GM12878 (cell line): ENCODE measurements at regions not wholly inside any gene's neighbourhood (a gene's known extent, or its start where the extent isn't known, plus 50 kb on each side); places are given as distances from the start of the nearest gene placed in this dataset.

Experiments
- CTCF ChIP-seq, 3 experiments: IDR thresholded peaks in 2 of 3; conservative IDR thresholded peaks in 1 of 3; 2 replicates each; pipeline ENCODE4 v1.5.1; 2011; ENCODE audit warnings: low read depth in 3 of 3, low read length in 3 of 3, mild to moderate bottlenecking in 3 of 3, control low read depth in 2 of 3, moderate library complexity in 2 of 3, inconsistent platforms in 1 of 3, mixed read lengths in 1 of 3; ENCODE audit not compliant: control insufficient read depth in 2 of 3, insufficient read depth in 1 of 3; ENCODE audit errors: extremely low read depth in 1 of 3
- RFX5 ChIP-seq: IDR thresholded peaks from 2 replicates; pipeline ENCODE4 v1.6.1; 2011; ENCODE audit warnings: low read depth, low read length, improper control_type of control experiment
- SUPT20H ChIP-seq: IDR thresholded peaks from 2 replicates; pipeline ENCODE4 v1.6.1; 2011; ENCODE audit warnings: low read depth, mild to moderate bottlenecking, low read length, moderate library complexity, borderline replicate concordance; ENCODE audit not compliant: control insufficient read depth
- ZNF274 ChIP-seq: IDR thresholded peaks from one replicate; pipeline ENCODE4 v1.8.0; 2011; ENCODE audit not compliant: insufficient read length, insufficient read depth

GRCh38 chr12:24573621-24574020 lies 375.3 kb downstream of the BCAT1 start:
- TF ChIP-seq RFX5, result no peak
- no peak for TF ChIP-seq SUPT20H
- TF ChIP-seq CTCF (IDR thresholded peaks at IDR 0.05 in 2 of 3, conservative IDR thresholded peaks at IDR 0.05 in 1 of 3; ENCODE audit: control insufficient read depth in 2 of 3, extremely low read depth in 1 of 3, insufficient read depth in 1 of 3, low read depth in 3 of 3, low read length in 3 of 3), result no peak
- TF ChIP-seq ZNF274, result no peak
